Glutamatergic neuron (in vitro differentiated cells): ENCODE measurements at regions not wholly inside any gene's neighbourhood (a gene's known extent, or its start where the extent isn't known, plus 50 kb on each side); places are given as distances from the start of the nearest gene placed in this dataset.

Experiments used
- DNase-seq: peaks from one replicate; pipeline ENCODE4 v3.0.0; 2022
- H3K27ac Mint-ChIP-seq: one replicate; pipeline ENCODE4 v1.8.0; 2020; ENCODE audit warnings: mild to moderate bottlenecking, mixed read lengths, inconsistent platforms; ENCODE audit not compliant: unreplicated experiment
- H3K27me3 Mint-ChIP-seq: one replicate; pipeline ENCODE4 v1.8.0; 2020; ENCODE audit warnings: mild to moderate bottlenecking, moderate library complexity, mixed read lengths, inconsistent platforms; ENCODE audit not compliant: unreplicated experiment
- H3K36me3 Mint-ChIP-seq: one replicate; pipeline ENCODE4 v1.8.0; 2020; ENCODE audit warnings: mild to moderate bottlenecking, mixed read lengths, inconsistent platforms; ENCODE audit not compliant: unreplicated experiment
- H3K4me1 Mint-ChIP-seq: one replicate; pipeline ENCODE4 v1.8.0; 2020; ENCODE audit warnings: mild to moderate bottlenecking, low read depth, mixed read lengths, inconsistent platforms; ENCODE audit not compliant: unreplicated experiment
- H3K4me3 Mint-ChIP-seq: one replicate; pipeline ENCODE4 v1.8.0; 2020; ENCODE audit warnings: mild to moderate bottlenecking, mixed read lengths, inconsistent platforms; ENCODE audit not compliant: unreplicated experiment
- H3K9me3 Mint-ChIP-seq: one replicate; pipeline ENCODE4 v1.8.0; 2020; ENCODE audit warnings: mild to moderate bottlenecking, moderate library complexity, mixed read lengths, inconsistent platforms; ENCODE audit not compliant: unreplicated experiment
- TF ChIP-seq, protein P1 (sequence below): fragments of 200-600 bp; sonication (generic); IDR thresholded peaks from one replicate; pipeline ENCODE4 v1.5.0; 2021; ENCODE audit not compliant: partially characterized antibody, unreplicated experiment

DNA sequence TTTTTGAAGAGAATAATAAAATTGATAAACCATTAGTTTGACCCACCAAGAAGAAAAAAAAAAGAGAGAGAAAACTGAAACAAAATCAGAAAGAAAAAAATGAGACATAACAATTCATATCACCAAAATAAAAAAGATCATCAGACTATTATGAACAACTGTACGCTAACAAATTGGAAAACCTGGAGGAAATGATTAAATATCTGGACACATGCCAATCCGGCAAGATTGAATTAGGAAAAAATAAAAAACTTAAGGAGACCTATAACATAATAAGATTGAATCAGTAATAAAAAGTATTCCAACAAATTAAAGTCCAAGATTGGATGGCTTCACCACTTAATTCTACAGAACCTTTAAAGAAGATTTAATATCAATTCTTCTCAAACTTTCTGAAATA, 136.7 kb downstream of the CASP12 start:
- H3K9me3 Mint-ChIP-seq, result peaks cover 2% of the 10 kb centered on the region
- no peak for DNase-seq
- peaks cover 3% of the 10 kb centered on the region for H3K36me3 Mint-ChIP-seq
- peaks cover 6% of the 10 kb centered on the region for H3K27me3 Mint-ChIP-seq
- TF ChIP-seq, protein P1, sequence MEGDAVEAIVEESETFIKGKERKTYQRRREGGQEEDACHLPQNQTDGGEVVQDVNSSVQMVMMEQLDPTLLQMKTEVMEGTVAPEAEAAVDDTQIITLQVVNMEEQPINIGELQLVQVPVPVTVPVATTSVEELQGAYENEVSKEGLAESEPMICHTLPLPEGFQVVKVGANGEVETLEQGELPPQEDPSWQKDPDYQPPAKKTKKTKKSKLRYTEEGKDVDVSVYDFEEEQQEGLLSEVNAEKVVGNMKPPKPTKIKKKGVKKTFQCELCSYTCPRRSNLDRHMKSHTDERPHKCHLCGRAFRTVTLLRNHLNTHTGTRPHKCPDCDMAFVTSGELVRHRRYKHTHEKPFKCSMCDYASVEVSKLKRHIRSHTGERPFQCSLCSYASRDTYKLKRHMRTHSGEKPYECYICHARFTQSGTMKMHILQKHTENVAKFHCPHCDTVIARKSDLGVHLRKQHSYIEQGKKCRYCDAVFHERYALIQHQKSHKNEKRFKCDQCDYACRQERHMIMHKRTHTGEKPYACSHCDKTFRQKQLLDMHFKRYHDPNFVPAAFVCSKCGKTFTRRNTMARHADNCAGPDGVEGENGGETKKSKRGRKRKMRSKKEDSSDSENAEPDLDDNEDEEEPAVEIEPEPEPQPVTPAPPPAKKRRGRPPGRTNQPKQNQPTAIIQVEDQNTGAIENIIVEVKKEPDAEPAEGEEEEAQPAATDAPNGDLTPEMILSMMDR, result no peak
- no peak overlapping the region for H3K27ac Mint-ChIP-seq
- no peaks in the 10 kb centered on the region for H3K4me1 Mint-ChIP-seq
- H3K4me3 Mint-ChIP-seq, result no peak overlapping the region

DNA sequence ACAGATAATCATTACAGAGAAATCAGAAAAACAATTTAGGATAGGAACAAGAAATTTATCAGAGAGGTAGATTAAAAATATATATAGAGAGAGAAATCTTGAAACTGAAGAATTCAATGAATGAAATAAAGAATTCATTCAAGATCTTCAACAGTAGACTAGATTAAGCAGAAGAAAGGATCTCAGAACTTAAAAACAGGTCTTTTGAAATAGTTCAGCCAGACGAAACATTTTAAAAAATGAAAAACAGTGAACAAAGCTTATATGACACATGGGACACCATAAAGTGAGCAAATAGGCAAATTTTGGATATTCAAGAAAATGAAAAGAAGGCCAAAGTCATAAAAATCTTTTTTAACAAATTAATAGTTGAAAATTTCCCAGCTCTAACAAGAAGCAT, 138.8 kb downstream of the CASP12 start:
- Mint-ChIP-seq H3K9me3 (peaks cover 2% of the 10 kb centered on the region), H3K27ac (no peak overlapping the region), H3K4me3 (no peak overlapping the region), H3K4me1 (no peaks in the 10 kb centered on the region), H3K36me3 (peaks cover 3% of the 10 kb centered on the region), H3K27me3 (peaks cover 6% of the 10 kb centered on the region)
- TF ChIP-seq, protein P1, result no peak
- no peak for DNase-seq

DNA sequence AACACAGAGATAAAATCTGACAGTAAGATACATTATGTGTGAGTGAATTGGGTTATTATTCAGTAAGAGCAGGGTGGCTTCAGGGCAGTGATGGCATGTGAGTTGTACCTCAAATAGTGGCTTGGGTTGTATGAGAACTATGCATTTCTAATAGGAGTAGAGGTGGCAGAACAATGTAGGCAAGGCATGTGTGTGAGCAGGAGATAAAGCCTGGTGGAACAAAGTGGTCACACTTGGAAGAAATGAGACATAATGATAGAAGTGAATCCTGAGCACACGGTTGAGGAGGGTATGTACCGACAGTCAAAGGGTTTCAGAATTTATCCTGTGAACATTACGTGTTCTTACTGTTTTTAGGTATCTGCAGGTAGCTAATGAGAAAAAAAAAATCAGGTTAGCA, 159.3 kb downstream of the CASP12 start:
- no peak overlapping the region for H3K27ac Mint-ChIP-seq
- H3K27me3 Mint-ChIP-seq, result no peaks in the 10 kb centered on the region
- TF ChIP-seq, protein P1, result no peak
- H3K4me1 Mint-ChIP-seq, result no peaks in the 10 kb centered on the region
- H3K36me3 Mint-ChIP-seq, result no peaks in the 10 kb centered on the region
- no peak overlapping the region for H3K4me3 Mint-ChIP-seq
- no peaks in the 10 kb centered on the region for H3K9me3 Mint-ChIP-seq
- no peak for DNase-seq

DNA sequence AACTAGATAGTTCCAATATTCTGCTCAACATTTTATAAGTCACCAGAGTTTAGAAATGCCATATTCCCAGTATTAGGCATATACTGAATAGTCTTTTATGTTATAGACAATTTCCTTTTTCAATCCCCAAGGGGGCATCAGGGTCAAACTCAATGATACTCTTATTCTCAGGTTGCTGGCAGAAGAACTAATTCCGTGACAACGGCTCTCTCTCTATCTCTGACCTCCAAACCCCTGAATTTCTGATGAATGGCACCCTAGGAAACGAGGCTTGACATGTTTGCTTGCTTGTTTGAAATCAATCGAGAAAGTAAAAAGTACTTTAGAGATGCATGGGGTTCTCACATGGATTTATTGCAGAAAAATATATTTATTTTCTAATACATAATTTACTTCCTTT, 160.1 kb downstream of the CASP12 start:
- DNase-seq, result no peak
- Mint-ChIP-seq H3K4me3 (no peak overlapping the region), H3K36me3 (no peaks in the 10 kb centered on the region), H3K9me3 (no peaks in the 10 kb centered on the region), H3K27me3 (no peaks in the 10 kb centered on the region), H3K4me1 (no peaks in the 10 kb centered on the region), H3K27ac (no peak overlapping the region)
- TF ChIP-seq, protein P1, result no peak

DNA sequence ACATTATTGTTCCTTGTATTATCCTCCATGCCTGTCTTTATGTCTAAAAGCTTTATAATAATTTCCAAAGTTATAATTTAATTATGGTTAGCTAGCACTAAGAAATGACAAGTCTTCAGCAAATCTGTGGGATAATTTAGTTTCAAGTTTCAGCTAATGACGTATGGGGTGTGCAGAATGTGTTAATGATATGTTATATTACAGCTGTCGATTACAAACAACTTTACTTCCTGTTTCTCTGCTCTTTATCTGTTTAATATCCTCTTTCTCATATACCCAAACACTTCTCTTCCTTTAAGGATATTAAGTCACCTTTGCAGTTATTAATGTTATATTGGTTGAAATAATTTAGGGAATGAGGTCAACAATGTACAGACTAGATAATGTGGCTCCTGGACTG, 161.8 kb downstream of the CASP12 start:
- no peaks in the 10 kb centered on the region for H3K36me3 Mint-ChIP-seq
- no peaks in the 10 kb centered on the region for H3K4me1 Mint-ChIP-seq
- H3K27ac Mint-ChIP-seq, result no peak overlapping the region
- TF ChIP-seq, protein P1, result no peak
- no peaks in the 10 kb centered on the region for H3K27me3 Mint-ChIP-seq
- H3K4me3 Mint-ChIP-seq, result no peak overlapping the region
- DNase-seq, result no peak
- no peaks in the 10 kb centered on the region for H3K9me3 Mint-ChIP-seq
